ENCODE measurements at regions not wholly inside any gene's neighbourhood (a gene's known extent, or its start where the extent isn't known, plus 50 kb on each side); places are given as distances from the start of the nearest gene placed in this dataset.

DNA sequence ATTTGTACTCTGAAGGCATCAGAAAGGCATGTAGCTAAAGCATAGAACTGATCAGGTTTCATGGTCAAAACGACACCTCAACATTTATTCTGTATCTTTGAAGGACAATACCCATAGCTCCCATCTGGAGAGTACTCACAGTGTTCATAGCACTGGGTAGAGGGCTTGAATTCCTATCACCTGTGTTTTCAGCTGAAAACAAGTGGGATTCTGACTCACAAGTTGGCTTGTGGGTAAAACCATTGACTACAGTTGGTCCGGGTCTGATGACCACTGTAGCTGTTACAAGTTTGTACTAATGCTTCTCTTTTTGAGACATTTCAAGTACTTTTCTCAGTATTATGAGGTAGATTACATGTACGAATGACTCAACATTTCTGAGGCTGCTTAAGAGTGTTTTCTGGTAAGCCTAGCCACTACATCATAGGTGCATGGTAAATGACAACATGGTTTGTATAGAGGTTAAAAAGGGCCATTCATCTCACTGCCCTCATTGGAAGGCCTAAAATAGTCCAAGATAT is 68.6 kb upstream of the PELI1 start:
- TF ChIP-seq ZFX (IDR thresholded peaks at IDR 0.05; ENCODE audit: borderline replicate concordance), result no peak
- TF ChIP-seq, protein P1, sequence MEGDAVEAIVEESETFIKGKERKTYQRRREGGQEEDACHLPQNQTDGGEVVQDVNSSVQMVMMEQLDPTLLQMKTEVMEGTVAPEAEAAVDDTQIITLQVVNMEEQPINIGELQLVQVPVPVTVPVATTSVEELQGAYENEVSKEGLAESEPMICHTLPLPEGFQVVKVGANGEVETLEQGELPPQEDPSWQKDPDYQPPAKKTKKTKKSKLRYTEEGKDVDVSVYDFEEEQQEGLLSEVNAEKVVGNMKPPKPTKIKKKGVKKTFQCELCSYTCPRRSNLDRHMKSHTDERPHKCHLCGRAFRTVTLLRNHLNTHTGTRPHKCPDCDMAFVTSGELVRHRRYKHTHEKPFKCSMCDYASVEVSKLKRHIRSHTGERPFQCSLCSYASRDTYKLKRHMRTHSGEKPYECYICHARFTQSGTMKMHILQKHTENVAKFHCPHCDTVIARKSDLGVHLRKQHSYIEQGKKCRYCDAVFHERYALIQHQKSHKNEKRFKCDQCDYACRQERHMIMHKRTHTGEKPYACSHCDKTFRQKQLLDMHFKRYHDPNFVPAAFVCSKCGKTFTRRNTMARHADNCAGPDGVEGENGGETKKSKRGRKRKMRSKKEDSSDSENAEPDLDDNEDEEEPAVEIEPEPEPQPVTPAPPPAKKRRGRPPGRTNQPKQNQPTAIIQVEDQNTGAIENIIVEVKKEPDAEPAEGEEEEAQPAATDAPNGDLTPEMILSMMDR (IDR thresholded peaks at IDR 0.05), result no peak

Measured in 22Rv1 (cell line).